ENCODE measurements at regions not wholly inside any gene's neighbourhood (a gene's known extent, or its start where the extent isn't known, plus 50 kb on each side); places are given as distances from the start of the nearest gene placed in this dataset.
"Not testable (repeated sequence)": the region's sequence is repeated elsewhere in the genome, so short reads cannot be mapped to it uniquely, and the experiment has no call there.

DNA sequence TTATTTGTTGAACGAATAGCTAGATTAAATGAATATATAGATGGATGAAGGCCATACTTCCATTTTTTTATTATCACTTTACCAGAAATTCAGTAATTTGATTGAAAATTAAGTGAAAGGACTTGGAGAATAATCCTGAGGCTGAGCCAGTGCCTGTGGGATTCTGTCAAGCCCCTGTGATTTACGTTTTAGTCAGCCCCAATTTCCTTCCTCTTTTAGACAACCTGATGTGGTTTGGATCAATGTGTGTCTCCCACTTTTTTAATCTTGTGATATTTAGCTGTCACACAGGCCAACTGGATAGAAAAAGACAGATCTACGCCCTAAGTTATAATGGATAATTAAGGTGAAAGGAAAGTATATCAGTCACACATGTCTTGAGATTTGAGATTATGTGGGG lies 188.8 kb downstream of the EDN1 start:
- DNase-seq (ENCODE audit: low read depth), result no peak

DNA sequence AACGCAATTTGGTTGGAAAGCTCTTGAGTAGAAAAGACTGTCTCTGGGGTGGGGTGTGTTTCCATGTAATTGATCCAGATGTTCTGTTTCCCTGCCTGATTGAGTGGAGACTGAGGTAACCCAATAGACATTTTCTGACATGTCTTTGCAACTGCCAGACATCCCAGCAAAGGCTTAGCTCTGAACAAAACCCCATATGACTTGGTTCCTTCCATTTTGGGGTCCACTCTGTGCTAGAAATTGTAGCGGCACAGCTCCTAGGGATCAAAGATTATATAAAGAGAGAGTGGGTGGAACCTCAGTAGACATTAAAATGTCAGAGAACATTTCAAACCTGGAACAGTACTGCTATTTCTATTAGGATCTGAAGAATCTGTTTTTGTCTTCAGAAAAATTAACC lies 189.3 kb downstream of the EDN1 start:
- no peak for DNase-seq (ENCODE audit: low read depth)

GRCh38 chr6:12479881-12480280 lies 189.7 kb downstream of the EDN1 start:
- DNase-seq (ENCODE audit: low read depth), result peak; percentile 83

- no peak for DNase-seq (ENCODE audit: low read depth)
Observed at GRCh38 chr6:12480379-12480778, 190.2 kb downstream of the EDN1 start.

DNA sequence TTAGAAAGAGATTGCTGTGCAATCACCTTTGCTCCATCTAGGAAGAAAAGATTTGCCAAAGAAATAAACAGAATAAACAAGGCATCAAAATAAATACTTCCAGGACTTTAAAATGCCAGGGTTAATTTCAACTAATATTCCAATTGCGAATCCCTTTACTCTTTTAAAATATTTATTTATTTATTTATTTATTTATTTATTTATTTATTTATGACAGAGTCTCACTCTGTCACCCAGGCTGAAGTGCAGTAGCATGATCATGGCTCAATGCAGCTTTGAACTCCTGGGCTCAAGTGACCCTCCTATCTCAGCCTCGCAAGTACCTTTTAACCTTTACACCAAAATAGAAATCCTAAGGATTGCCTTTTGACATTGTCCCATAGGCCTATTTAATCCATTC lies 191.1 kb downstream of the EDN1 start:
- no peak for DNase-seq (ENCODE audit: low read depth)

DNA sequence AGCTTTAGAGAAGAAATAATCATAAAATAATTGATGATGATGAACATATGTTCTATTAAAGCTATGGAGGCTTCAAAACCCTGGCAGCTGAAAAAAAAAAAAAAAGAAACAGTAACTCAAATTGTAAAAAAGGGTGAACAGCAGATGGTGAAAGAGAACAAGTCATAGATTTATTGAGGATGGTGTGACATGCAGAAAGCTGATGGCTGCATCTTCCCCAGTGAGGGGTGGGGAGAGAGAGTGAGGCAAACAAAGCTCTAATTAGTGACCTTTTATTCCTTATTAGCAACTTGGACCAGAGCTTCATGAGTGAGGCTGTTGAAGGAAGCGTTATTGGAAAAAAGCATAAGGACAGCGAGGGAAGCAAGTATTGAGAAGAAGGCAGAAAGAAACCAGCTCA lies 191.7 kb downstream of the EDN1 start:
- no peak for DNase-seq (ENCODE audit: low read depth)

DNA sequence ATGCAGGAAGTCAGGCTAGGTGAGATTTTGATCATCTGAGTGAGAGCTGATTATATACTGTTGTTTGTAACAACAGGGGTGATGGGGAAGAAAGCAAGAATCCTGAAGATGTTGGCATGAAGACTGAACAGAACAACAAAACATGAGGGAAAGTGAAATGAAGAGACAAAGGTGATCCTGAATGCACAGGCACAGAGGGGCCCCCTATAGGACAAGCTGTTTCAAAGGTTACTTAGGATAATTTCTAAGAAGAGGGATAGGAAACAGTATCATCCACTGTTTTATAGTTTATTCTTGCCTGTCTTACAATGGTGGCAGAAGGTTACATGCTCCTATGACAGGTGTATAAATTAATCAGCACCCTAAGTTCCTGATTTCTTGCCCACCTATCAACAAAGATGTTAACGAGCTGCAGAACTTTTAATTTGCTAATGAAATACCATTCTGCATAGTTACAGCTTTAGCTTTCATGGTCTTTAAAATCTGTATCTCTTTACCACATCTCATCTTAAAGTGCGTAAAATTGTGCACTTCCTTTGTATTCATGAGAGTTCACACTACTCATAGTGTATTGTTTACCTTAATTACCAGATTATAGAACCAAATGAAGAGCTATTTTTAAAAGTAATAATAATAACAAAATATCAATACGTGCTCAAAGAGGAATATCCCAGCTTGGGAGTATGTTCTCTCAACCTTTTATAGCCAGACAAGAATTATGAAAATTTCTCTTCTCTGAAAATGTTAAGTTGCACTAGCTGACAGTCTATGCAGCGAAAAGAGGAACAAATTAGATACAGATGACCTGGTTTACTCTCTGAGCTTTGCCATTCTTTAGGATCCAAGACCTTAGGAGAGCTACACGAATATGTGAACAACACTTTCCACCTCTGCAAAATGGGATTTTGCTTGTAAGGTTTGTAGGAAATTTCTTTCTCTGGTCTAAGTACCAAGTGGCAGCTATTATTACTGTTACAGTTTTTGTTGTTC lies 192.5 kb downstream of the EDN1 start:
- DNase-seq (ENCODE audit: low read depth), result no peak

DNA sequence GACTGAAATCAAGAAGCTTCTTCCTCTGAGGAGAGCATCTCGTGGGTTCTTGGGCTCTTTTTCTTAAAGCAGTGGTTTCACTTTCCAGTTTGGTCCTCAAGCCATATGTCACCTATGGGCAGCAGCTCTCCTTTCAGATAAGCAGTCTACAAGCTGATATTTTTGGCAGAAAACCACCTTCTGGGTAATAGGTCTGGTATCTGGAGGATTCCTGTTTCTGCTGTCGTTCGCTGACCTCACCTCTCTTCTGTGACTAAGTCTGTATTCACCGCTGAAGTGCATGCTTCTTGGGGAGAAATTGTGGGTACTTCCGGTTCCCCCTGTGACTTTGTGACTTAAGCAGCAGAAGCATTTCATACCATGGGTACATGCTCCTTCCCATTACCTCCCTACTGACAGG lies 193.6 kb downstream of the EDN1 start:
- peak; percentile 95 for DNase-seq (ENCODE audit: low read depth)

DNA sequence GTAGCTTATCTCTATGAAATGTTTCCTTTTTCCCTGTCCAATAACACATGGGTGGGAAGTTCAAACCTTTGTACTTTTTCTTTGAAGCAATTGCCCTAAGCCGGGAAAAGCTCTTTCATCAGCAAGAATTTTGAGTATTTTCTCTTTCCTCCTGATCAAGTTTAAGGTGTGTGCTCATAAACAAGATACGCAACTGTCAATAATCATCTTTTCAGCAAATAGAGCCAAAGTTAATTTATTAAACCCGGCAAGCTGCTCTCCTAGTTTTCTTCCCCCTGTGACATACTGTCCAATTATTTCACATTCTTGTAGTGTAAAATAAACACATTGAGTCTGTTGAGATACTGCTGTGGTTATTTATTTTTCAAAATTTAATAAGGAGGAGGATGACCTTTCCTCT lies 194.4 kb downstream of the EDN1 start:
- no peak for DNase-seq (ENCODE audit: low read depth)

DNA sequence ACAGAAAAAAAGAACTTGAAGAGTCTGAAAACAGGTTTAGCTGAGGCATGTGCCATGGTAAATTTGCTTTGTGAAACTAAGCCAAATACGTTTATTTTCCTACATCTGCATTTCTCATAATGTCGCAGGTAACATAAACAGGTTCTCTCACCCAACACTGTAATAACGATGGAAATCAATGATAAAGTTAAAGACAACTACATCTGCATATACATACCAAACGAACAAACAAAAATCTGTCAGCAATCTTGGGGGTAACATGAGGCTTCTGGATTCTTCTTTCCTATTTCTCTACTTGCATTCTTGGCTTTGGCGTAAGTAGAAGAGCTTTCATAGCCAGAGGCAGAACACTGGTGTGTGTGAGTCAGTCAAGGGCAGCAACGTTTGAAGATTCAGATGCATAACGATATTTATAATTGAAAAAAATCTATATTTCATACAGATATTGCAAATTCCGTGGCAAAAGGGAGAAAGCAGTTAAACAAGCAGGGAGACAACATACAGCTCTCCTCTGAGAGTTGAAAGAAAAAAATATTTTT lies 195.1 kb downstream of the EDN1 start:
- DNase-seq (ENCODE audit: low read depth), result peak; percentile 78

DNA sequence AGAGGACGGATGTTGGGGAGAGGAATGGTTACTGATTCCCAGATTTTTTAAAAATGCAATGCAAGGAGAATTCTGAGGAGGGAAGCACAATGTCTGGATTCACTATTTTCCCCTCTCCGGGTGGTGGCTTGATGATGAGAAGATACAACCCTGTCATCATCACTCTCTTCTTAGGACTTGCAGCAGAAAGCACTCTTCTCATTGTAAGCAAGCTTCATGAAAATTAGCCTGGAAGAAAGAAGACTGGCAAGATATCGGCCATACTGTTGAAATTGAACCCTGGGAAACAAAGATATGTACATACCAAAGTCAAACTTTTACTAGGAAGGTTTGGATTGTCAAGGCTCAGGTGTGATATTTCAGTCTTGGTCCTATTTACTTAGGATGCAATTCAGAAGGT lies 195.7 kb downstream of the EDN1 start:
- no peak for DNase-seq (ENCODE audit: low read depth)

GRCh38 chr6:12490351-12490903 lies 200.3 kb downstream of the EDN1 start:
- DNase-seq (ENCODE audit: low read depth), result no peak

DNA sequence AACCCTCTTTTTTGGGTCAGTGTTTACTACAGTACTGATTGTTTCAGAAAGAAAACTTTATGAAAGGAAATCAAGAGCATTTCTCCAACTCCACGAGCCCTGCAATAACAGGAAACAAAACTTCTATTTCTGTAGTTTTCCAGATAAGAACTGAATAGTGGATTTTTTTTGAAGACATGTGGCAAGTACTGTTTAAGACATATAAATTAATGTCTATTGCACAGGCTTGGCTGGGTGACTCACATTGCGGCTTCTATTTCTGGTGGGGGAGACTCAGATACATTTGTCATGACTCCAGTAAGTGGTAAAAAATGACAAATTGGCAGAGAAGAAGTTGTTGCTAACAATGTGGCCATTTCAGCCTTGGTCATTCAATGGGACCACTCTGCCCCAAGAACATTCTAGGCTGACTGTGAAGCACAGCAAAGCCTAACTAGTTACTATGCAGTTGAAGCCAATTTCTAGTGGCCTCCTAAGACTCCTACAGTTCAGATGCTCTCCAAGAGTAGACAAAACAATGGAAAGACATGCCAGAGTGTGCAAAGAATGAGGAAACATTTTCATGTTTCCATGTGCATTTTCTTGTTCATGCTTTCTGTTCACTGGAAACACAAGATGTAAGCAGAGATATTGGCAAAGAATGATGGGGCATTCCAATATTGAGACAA lies 200.9 kb downstream of the EDN1 start:
- peak; percentile 97 for DNase-seq (ENCODE audit: low read depth)

- DNase-seq (ENCODE audit: low read depth), result not testable (repeated sequence)
Observed at GRCh38 chr6:12492929-12493328, 202.8 kb downstream of the EDN1 start.

DNA sequence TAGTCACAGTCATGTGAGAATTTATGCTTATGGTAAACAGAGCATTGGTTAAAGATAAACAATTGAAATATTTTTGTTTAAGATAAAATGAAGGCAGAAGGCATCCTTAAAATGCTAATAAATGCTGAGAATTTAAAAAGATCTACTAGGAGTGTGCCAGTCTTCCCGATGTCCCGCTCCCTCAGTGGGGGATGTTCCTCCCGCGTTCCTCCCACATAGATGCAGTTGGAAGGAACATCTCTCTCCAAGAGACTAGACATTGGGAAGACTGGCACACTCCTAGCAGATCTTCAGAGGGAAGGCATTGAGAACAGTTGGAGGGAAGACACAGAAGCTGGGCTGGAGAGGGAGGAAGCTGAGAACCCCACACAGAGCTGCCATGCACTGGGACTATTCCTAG lies 203.3 kb downstream of the EDN1 start:
- no peak for DNase-seq (ENCODE audit: low read depth)

- no peak for DNase-seq (ENCODE audit: low read depth)
Observed at GRCh38 chr6:12494161-12494560, 204.0 kb downstream of the EDN1 start.

GRCh38 chr6:12501990-12502389 lies 211.8 kb downstream of the EDN1 start:
- no peak for DNase-seq (ENCODE audit: low read depth)

GRCh38 chr6:12504325-12504966 lies 212.1 kb upstream of the PHACTR1 start:
- DNase-seq (ENCODE audit: low read depth), result no peak

DNA sequence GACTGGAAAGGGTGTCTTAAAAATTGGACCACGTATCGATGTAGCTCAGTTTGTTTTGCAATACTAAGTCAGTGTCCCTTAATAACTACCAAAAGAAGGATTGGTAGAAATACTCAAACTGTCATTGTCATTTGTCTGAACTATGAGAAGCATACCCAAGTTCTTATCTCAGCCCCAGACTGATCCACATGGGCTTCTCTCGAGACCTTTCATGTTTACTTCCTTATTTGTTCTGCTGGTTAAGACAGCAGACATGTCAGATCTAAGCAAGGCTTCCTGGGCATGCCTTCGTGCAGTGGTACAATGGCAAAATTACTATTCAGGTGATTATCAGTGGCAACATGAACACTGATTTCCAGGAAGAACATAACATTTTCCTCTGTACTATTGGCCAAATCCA lies 211.1 kb upstream of the PHACTR1 start:
- no peak for DNase-seq (ENCODE audit: low read depth)

DNA sequence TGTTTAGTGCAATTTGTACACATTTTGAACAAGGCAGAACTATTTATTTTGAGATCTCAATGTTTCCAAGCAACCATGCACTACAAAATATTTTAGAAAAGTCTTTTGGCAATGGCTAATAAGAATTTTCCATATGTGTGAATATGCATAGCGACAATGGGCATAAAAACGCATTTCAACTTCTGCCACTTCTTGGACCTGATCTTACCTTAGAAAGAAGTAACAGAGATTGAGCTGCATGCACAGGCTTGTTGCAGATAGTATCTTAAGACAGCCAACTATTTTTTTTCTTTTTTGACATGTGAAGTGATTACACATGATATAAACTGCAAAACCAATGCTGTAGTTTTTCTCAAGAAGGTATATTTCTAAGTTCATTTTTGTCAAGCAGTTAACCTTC lies 210.4 kb upstream of the PHACTR1 start:
- DNase-seq (ENCODE audit: low read depth), result no peak

- DNase-seq (ENCODE audit: low read depth), result no peak
Observed at GRCh38 chr6:12507636-12508035, 208.9 kb upstream of the PHACTR1 start.

DNA sequence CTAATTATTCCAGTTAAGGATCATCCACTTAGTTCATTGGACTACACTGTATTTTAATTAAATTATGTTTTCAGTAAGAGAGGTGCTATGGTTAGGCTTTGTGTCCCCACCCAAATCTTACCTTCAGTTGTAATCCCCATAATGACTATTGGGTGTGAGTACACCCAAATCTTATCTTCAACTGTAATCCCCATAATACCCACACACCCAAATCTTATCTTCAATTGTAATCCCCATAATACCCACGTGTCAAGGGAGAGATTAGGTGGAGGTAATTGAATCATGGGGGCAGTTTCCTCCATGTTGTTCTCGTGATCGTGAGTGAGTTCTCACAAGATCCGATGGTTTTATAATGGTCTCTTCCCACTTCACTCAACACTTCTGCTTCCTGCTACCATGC lies 208.0 kb upstream of the PHACTR1 start:
- DNase-seq (ENCODE audit: low read depth), result no peak

All from RPMI7951 (cell line).